ENCODE measurements at regions not wholly inside any gene's neighbourhood (a gene's known extent, or its start where the extent isn't known, plus 50 kb on each side); places are given as distances from the start of the nearest gene placed in this dataset.

- ChIA-PET RAD21 (ENCODE audit: low non-redundant PET in 1 of 2, low total read pairs in 2 of 2, uncharacterized antibody in 2 of 2, unreplicated experiment in 2 of 2) (no interaction called here), POLR2A (no interaction called here)
These were observed 264.8 kb upstream of the BRINP1 start for GRCh38 chr9:119634006-119634405.

GRCh38 chr9:119611565-119611964 lies 242.3 kb upstream of the BRINP1 start:
- ChIA-PET POLR2A (no interaction called here), CTCF (no interaction called here), RAD21 (ENCODE audit: low non-redundant PET in 1 of 2, low total read pairs in 2 of 2, uncharacterized antibody in 2 of 2, unreplicated experiment in 2 of 2) (no interaction called here)
- DNase-seq (ENCODE audit: low read depth, low spot score) (no peak), ATAC-seq (no peak)
- Histone ChIP-seq H4K20me1 (ENCODE audit: insufficient read depth) (no peaks in the 10 kb centered on the region), H3K4me1 (ENCODE audit: control insufficient read depth in 1 of 2, insufficient read depth in 2 of 2, low read length in 2 of 2) (no peaks in the 10 kb centered on the region), H3K79me2 (ENCODE audit: insufficient read depth, low read length) (no peaks in the 10 kb centered on the region), H3K9me3 (ENCODE audit: control insufficient read depth in 1 of 2, insufficient read depth in 1 of 2, low read depth in 1 of 2, low read length in 2 of 2) (0 out of 4 replicates have a peak, but pooled peaks cover 0 to 3% of the 10 kb centered on the region in 2 experiments), H2AFZ (ENCODE audit: low read depth, low read length, poor library complexity, severe bottlenecking) (no peak overlapping the region), H3K9ac (ENCODE audit: low read length) (no peak overlapping the region), H3K36me3 (ENCODE audit: control insufficient read depth in 1 of 2, insufficient read depth in 2 of 2, low read length in 2 of 2) (no peaks in the 10 kb centered on the region), H3K4me2 (ENCODE audit: low read length) (no peak overlapping the region), H3K27me3 (ENCODE audit: insufficient read depth, low read length) (no peaks in the 10 kb centered on the region), H3K9me2 (ENCODE audit: insufficient read depth) (no peaks in the 10 kb centered on the region), H3K4me3 (replicated peaks in 1 of 2; ENCODE audit: low read depth in 1 of 2, low read length in 2 of 2) (no peak overlapping the region), H3K27ac (ENCODE audit: low read depth, low read length) (no peak overlapping the region)
- intact Hi-C loops (cut with micrococcal nuclease), result no loop called here
- BruUV-seq (replicated peaks), result no TSS peak
- TF ChIP-seq SP1 (IDR thresholded peaks at IDR 0.05; ENCODE audit: low read depth) (no peak), SRF (IDR thresholded peaks at IDR 0.05; ENCODE audit: low read depth) (no peak), FOSL1 (IDR thresholded peaks at IDR 0.05; ENCODE audit: low read depth) (no peak), POLR2AphosphoS5 (IDR thresholded peaks at IDR 0.05; ENCODE audit: low read depth, low read length) (no peak)

More at GRCh38 chr9:119634006-119634405, 264.8 kb upstream of the BRINP1 start:
- no peaks in the 10 kb centered on the region for H3K36me3 ChIP-seq (ENCODE audit: control insufficient read depth in 1 of 2, insufficient read depth in 2 of 2, low read length in 2 of 2)
- no peaks in the 10 kb centered on the region; a peak in 2 of 4 replicates for H3K9me3 ChIP-seq (ENCODE audit: control insufficient read depth in 1 of 2, insufficient read depth in 1 of 2, low read depth in 1 of 2, low read length in 2 of 2)
- DNase-seq (ENCODE audit: low read depth, low spot score) (no peak), ATAC-seq (no peak)
- H3K27me3 ChIP-seq (ENCODE audit: insufficient read depth, low read length), result no peaks in the 10 kb centered on the region
- TF ChIP-seq MAX (IDR thresholded peaks at IDR 0.05), result no peak
- TF ChIP-seq, protein P1, sequence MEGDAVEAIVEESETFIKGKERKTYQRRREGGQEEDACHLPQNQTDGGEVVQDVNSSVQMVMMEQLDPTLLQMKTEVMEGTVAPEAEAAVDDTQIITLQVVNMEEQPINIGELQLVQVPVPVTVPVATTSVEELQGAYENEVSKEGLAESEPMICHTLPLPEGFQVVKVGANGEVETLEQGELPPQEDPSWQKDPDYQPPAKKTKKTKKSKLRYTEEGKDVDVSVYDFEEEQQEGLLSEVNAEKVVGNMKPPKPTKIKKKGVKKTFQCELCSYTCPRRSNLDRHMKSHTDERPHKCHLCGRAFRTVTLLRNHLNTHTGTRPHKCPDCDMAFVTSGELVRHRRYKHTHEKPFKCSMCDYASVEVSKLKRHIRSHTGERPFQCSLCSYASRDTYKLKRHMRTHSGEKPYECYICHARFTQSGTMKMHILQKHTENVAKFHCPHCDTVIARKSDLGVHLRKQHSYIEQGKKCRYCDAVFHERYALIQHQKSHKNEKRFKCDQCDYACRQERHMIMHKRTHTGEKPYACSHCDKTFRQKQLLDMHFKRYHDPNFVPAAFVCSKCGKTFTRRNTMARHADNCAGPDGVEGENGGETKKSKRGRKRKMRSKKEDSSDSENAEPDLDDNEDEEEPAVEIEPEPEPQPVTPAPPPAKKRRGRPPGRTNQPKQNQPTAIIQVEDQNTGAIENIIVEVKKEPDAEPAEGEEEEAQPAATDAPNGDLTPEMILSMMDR (IDR thresholded peaks at IDR 0.05 in 2 of 3, conservative IDR thresholded peaks at IDR 0.05 in 1 of 3; ENCODE audit: borderline replicate concordance in 1 of 3, insufficient read depth in 1 of 3, low read depth in 2 of 3, low read length in 2 of 3), result no peak
- TF ChIP-seq TCF7L2 (IDR thresholded peaks at IDR 0.05; ENCODE audit: borderline replicate concordance, extremely low read depth, insufficient read depth, insufficient read length), result no peak
- TF ChIP-seq POLR2AphosphoS5 (IDR thresholded peaks at IDR 0.05; ENCODE audit: low read depth, low read length), result no peak
- no peak for TF ChIP-seq JUND (IDR thresholded peaks at IDR 0.05)
- H3K4me1 ChIP-seq (ENCODE audit: control insufficient read depth in 1 of 2, insufficient read depth in 2 of 2, low read length in 2 of 2), result no peaks in the 10 kb centered on the region
- intact Hi-C loops (cut with micrococcal nuclease), result loop anchor here (2.0 kb wide), 1 partner anchor 25 kb away; no protein-coding TSS in a partner anchor
- H3K9ac ChIP-seq (ENCODE audit: low read length), result no peak overlapping the region
- no peaks in the 10 kb centered on the region for H3K9me2 ChIP-seq (ENCODE audit: insufficient read depth)
- no peaks in the 10 kb centered on the region for H3K79me2 ChIP-seq (ENCODE audit: insufficient read depth, low read length)
- CTCF ChIA-PET, result no interaction called here
- H4K20me1 ChIP-seq (ENCODE audit: insufficient read depth), result no peaks in the 10 kb centered on the region
- H3K27ac ChIP-seq (ENCODE audit: low read depth, low read length), result no peak overlapping the region
- H3K4me2 ChIP-seq (ENCODE audit: low read length), result no peak overlapping the region
- H3K4me3 ChIP-seq (replicated peaks in 1 of 2; ENCODE audit: low read depth in 1 of 2, low read length in 2 of 2), result no peak overlapping the region
- no peak overlapping the region for H2AFZ ChIP-seq (ENCODE audit: low read depth, low read length, poor library complexity, severe bottlenecking)
- BruUV-seq (replicated peaks), result no TSS peak

Measured in HCT116 (cell line).